Ovary (tissue), 3 donors: ENCODE measurements at regions not wholly inside any gene's neighbourhood (a gene's known extent, or its start where the extent isn't known, plus 50 kb on each side); places are given as distances from the start of the nearest gene placed in this dataset.

Experiments used
- CTCF ChIP-seq, 3 donors: fragments of 450-650 bp in 2 of 3; fragments of 200-600 bp in 1 of 3; IDR thresholded peaks; one replicate each; pipeline versions ENCODE4 v1.5.1 to v1.8.0; 2016 to 2022; ENCODE audit warnings: antibody characterized with exemption in 3 of 3, mild to moderate bottlenecking in 1 of 3
- EP300 ChIP-seq: sonication (generic); formaldehyde crosslinking; IDR thresholded peaks from one replicate; pipeline ENCODE4 v1.6.1; 2017; ENCODE audit warnings: antibody characterized with exemption
- POLR2A ChIP-seq: fragments of 450-650 bp; IDR thresholded peaks from one replicate; pipeline ENCODE4 v1.6.1; 2017; ENCODE audit warnings: antibody characterized with exemption, mild to moderate bottlenecking, moderate library complexity
- donor health status: DM: no; HTN: no; CAD: no.

DNA sequence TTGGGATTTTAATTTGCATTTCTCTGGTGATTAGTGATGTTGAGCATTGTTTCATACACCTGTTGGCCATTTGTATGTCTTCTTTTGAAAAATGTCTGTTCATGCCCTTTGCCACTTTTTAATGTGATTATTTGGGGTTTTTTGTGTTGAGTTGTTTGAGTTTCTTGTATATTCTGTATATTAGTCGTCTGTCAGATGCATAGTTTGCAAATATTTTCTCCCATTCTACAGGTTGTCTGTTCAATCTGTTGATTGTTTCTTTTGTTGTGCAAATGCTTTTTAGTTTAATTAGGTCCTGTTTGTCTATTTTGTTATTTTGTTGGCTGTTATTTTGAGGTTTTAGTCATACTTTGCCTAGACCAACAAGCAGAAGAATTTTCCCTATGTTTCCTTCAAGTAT, 164.0 kb upstream of the CXADR start:
- no peak for TF ChIP-seq EP300
- no peak for TF ChIP-seq CTCF (IDR thresholded peaks at IDR 0.05)
- TF ChIP-seq POLR2A, result no peak
